ENCODE measurements at regions not wholly inside any gene's neighbourhood (a gene's known extent, or its start where the extent isn't known, plus 50 kb on each side); places are given as distances from the start of the nearest gene placed in this dataset.

DNA sequence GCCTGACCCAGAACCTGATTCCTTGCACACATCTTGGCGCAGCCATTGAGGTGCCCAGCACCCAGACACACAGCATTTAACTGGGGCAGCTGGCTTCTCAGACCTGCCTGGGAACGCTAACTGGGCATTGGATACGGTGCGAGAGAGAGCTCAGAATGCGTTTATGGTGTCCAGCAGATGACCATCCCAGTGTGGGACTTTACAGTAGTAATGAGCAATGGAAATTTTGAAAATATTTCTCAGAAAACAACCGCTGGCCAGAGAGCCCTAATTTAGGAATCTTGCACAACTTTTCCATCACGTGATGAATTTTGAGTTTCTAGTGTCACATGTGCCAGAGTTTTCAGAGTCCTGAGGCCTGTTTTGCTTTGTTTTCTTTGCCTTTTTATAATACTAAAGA is 78.2 kb upstream of the SEC61G start:
- Histone ChIP-seq H3K36me3 (ENCODE audit: insufficient read depth, insufficient read length, low read length) (no peaks in the 10 kb centered on the region), H3K9me3 (ENCODE audit: insufficient read depth, low read length) (no peaks in the 10 kb centered on the region), H3K4me1 (ENCODE audit: insufficient read depth, insufficient read length) (no peaks in the 10 kb centered on the region), H3K4me3 (ENCODE audit: insufficient read length, low read depth) (no peak overlapping the region), H3K27me3 (ENCODE audit: insufficient read depth, insufficient read length) (no peaks in the 10 kb centered on the region), H3K9ac (ENCODE audit: insufficient read length, low read depth) (no peak overlapping the region)
- TF ChIP-seq ZNF274 (IDR thresholded peaks at IDR 0.05; ENCODE audit: low read depth, low read length), result no peak
- TF ChIP-seq SUZ12 (IDR thresholded peaks at IDR 0.05; ENCODE audit: extremely low read depth, insufficient read depth, insufficient read length), result no peak
- no peak for TF ChIP-seq YY1 (IDR thresholded peaks at IDR 0.05; ENCODE audit: insufficient read depth, insufficient read length)
- no peak for DNase-seq (ENCODE audit: low read depth, low spot score)

DNA sequence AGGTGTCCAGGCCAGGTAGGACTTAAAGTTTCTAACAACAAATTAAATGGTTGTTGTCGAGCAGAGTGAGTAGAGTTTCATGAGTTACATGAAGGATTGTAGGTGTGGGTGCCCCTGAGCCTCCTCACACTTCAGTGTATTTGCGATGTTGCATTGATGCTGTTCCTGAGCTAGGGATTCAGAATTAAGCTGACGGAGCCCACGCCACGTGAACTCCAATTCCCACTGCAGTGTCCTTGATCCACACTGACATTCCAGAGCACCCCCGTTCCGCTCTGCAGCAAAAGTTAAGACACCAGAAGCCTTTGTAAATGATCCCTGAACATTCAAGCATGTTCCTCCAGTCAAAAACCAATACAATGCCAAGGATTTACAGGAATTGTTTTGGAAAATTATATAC is 78.8 kb upstream of the SEC61G start:
- no peak overlapping the region for H3K4me3 ChIP-seq (ENCODE audit: insufficient read length, low read depth)
- no peaks in the 10 kb centered on the region for H3K4me1 ChIP-seq (ENCODE audit: insufficient read depth, insufficient read length)
- no peaks in the 10 kb centered on the region for H3K9me3 ChIP-seq (ENCODE audit: insufficient read depth, low read length)
- no peak for DNase-seq (ENCODE audit: low read depth, low spot score)
- TF ChIP-seq YY1 (IDR thresholded peaks at IDR 0.05; ENCODE audit: insufficient read depth, insufficient read length) (no peak), SUZ12 (IDR thresholded peaks at IDR 0.05; ENCODE audit: extremely low read depth, insufficient read depth, insufficient read length) (no peak), ZNF274 (IDR thresholded peaks at IDR 0.05; ENCODE audit: low read depth, low read length) (no peak)
- no peak overlapping the region for H3K9ac ChIP-seq (ENCODE audit: insufficient read length, low read depth)
- no peaks in the 10 kb centered on the region for H3K27me3 ChIP-seq (ENCODE audit: insufficient read depth, insufficient read length)
- H3K36me3 ChIP-seq (ENCODE audit: insufficient read depth, insufficient read length, low read length), result no peaks in the 10 kb centered on the region

- H3K9ac ChIP-seq (ENCODE audit: insufficient read length, low read depth), result no peak overlapping the region
These were observed 79.3 kb upstream of the SEC61G start for GRCh38 chr7:54838175-54838910.

DNA sequence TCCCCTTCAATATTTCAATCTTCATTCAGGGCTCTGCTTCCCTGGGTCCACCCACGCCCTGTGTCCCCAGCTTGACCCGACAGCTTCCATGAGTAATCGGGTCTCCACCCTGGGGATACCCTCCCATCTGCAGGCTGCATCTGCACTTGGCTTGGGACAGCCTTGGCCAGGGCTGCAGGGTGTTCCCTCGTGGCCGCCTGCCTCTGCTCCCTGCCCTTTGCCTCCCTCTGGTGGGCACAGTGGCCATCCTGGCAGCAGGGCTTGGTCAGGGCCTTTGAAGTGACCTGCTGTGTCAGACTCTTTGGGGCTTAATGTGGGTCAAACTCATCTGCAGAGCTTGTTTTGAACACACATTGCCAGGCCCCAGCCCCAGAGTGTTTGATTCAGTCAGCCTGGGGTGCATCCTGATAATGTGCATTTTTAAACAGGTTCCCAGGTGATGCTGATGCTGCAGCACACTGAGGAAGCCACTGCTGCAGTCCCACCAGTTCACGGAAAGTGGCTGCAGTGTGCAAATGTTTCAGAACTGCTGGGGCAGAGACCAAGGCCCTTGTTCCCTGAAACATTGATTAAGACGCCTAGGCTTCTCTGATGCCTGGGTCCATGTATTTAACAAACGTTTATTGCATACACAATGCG is 80.7 kb upstream of the SEC61G start:
- H3K9ac ChIP-seq (ENCODE audit: insufficient read length, low read depth), result no peak overlapping the region
- DNase-seq (ENCODE audit: low read depth, low spot score), result peak; percentile 43
- no peaks in the 10 kb centered on the region for H3K4me1 ChIP-seq (ENCODE audit: insufficient read depth, insufficient read length)
- no peak overlapping the region for H3K4me3 ChIP-seq (ENCODE audit: insufficient read length, low read depth)
- no peaks in the 10 kb centered on the region for H3K9me3 ChIP-seq (ENCODE audit: insufficient read depth, low read length)
- no peaks in the 10 kb centered on the region for H3K36me3 ChIP-seq (ENCODE audit: insufficient read depth, insufficient read length, low read length)
- H3K27me3 ChIP-seq (ENCODE audit: insufficient read depth, insufficient read length), result no peaks in the 10 kb centered on the region
- TF ChIP-seq ZNF274 (IDR thresholded peaks at IDR 0.05; ENCODE audit: low read depth, low read length) (no peak), YY1 (IDR thresholded peaks at IDR 0.05; ENCODE audit: insufficient read depth, insufficient read length) (no peak), SUZ12 (IDR thresholded peaks at IDR 0.05; ENCODE audit: extremely low read depth, insufficient read depth, insufficient read length) (no peak)

More at GRCh38 chr7:54838175-54838910, 79.3 kb upstream of the SEC61G start:
- Histone ChIP-seq H3K9me3 (ENCODE audit: insufficient read depth, low read length) (no peaks in the 10 kb centered on the region), H3K36me3 (ENCODE audit: insufficient read depth, insufficient read length, low read length) (no peaks in the 10 kb centered on the region), H3K27me3 (ENCODE audit: insufficient read depth, insufficient read length) (no peaks in the 10 kb centered on the region), H3K4me3 (ENCODE audit: insufficient read length, low read depth) (no peak overlapping the region), H3K4me1 (ENCODE audit: insufficient read depth, insufficient read length) (no peaks in the 10 kb centered on the region)
- DNase-seq (ENCODE audit: low read depth, low spot score), result no peak
- TF ChIP-seq ZNF274 (IDR thresholded peaks at IDR 0.05; ENCODE audit: low read depth, low read length) (no peak), YY1 (IDR thresholded peaks at IDR 0.05; ENCODE audit: insufficient read depth, insufficient read length) (no peak), SUZ12 (IDR thresholded peaks at IDR 0.05; ENCODE audit: extremely low read depth, insufficient read depth, insufficient read length) (no peak)

DNA sequence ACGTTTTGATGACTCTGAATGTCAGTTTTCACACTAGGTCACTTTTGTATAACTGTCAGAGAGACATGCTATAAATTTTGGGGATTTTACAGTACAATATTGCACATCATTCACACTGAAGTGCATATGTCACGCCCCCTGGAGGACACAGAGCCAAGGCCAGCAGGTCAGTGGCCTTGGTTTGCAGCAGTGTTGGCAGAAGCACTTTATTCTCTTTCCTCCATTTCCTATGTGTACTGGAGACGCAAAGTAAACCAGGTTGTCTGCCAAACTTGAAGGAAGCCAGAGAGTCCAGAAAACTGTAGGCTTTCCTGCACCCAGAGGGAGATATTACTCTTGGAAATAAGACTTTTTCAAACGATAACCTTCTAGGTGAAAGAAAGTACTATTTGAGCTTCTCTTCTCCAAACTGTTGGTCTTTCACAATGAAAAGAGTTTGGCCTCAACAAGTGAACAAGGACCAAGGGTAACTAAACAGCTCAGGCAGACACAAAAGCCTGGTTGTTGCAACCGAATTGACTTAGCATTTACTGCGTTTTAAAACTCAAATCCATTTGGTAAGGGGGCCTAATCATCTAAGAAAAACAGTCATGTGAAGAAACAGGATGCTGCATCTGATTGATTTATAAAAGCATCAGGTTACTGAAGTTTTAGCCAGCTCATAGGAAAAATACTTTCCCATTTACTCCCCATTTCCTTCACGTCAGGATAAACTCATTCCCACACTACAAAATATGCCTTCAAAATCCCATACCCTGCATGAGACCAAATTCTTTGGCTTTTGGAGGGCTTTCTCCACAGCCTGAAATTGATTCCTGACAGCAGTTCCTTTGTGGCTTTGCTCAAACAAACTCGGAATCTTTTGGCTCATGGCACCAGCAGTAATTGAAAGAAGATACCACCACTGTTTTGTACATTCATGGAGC is 83.0 kb upstream of the SEC61G start:
- DNase-seq (ENCODE audit: low read depth, low spot score), result peak; percentile 23
- H3K27me3 ChIP-seq (ENCODE audit: insufficient read depth, insufficient read length), result no peaks in the 10 kb centered on the region
- TF ChIP-seq ZNF274 (IDR thresholded peaks at IDR 0.05; ENCODE audit: low read depth, low read length) (no peak), YY1 (IDR thresholded peaks at IDR 0.05; ENCODE audit: insufficient read depth, insufficient read length) (no peak), SUZ12 (IDR thresholded peaks at IDR 0.05; ENCODE audit: extremely low read depth, insufficient read depth, insufficient read length) (no peak)
- H3K4me3 ChIP-seq (ENCODE audit: insufficient read length, low read depth), result no peak overlapping the region
- H3K9ac ChIP-seq (ENCODE audit: insufficient read length, low read depth), result no peak overlapping the region
- H3K4me1 ChIP-seq (ENCODE audit: insufficient read depth, insufficient read length), result no peaks in the 10 kb centered on the region
- H3K36me3 ChIP-seq (ENCODE audit: insufficient read depth, insufficient read length, low read length), result no peaks in the 10 kb centered on the region
- no peaks in the 10 kb centered on the region for H3K9me3 ChIP-seq (ENCODE audit: insufficient read depth, low read length)

- H3K9ac ChIP-seq (ENCODE audit: insufficient read length, low read depth), result no peak overlapping the region
- H3K27me3 ChIP-seq (ENCODE audit: insufficient read depth, insufficient read length), result no peaks in the 10 kb centered on the region
- H3K9me3 ChIP-seq (ENCODE audit: insufficient read depth, low read length), result no peaks in the 10 kb centered on the region
- H3K36me3 ChIP-seq (ENCODE audit: insufficient read depth, insufficient read length, low read length), result no peaks in the 10 kb centered on the region
- no peak for DNase-seq (ENCODE audit: low read depth, low spot score)
- TF ChIP-seq ZNF274 (IDR thresholded peaks at IDR 0.05; ENCODE audit: low read depth, low read length) (no peak), SUZ12 (IDR thresholded peaks at IDR 0.05; ENCODE audit: extremely low read depth, insufficient read depth, insufficient read length) (no peak), YY1 (IDR thresholded peaks at IDR 0.05; ENCODE audit: insufficient read depth, insufficient read length) (no peak)
- no peaks in the 10 kb centered on the region for H3K4me1 ChIP-seq (ENCODE audit: insufficient read depth, insufficient read length)
- no peak overlapping the region for H3K4me3 ChIP-seq (ENCODE audit: insufficient read length, low read depth)
These were observed 84.9 kb upstream of the SEC61G start for GRCh38 chr7:54843841-54844355.
